H9 (cell line): ENCODE measurements at regions not wholly inside any gene's neighbourhood (a gene's known extent, or its start where the extent isn't known, plus 50 kb on each side); places are given as distances from the start of the nearest gene placed in this dataset.

Experiments used
- DNase-seq: peaks from one replicate; pipeline ENCODE4 v3.0.0-alpha.2; 2017
- H2AFZ ChIP-seq: one replicate; pipeline ENCODE4 v1.6.1; 2013; ENCODE audit warnings: mild to moderate bottlenecking, low read length, control low read depth, moderate library complexity
- H2AK5ac ChIP-seq: 2 replicates; pipeline ENCODE4 v1.6.1; 2013; ENCODE audit warnings: low read length, control low read depth, mixed read lengths; ENCODE audit not compliant: insufficient read length
- H2BK120ac ChIP-seq: one replicate; pipeline ENCODE4 v1.6.1; 2013; ENCODE audit warnings: low read depth, mild to moderate bottlenecking, low read length, control low read depth, inconsistent platforms; ENCODE audit not compliant: poor library complexity, severe bottlenecking
- H2BK12ac ChIP-seq: 2 replicates; pipeline ENCODE4 v1.6.1; 2013; ENCODE audit warnings: low read length, control low read depth, mixed read lengths, low read depth; ENCODE audit not compliant: insufficient read length
- H2BK15ac ChIP-seq: 2 replicates; pipeline ENCODE4 v1.6.1; 2013; ENCODE audit warnings: low read depth, low read length, control low read depth
- H2BK20ac ChIP-seq: one replicate; pipeline ENCODE4 v1.6.1; 2013; ENCODE audit warnings: low read depth, mild to moderate bottlenecking, low read length, control low read depth, inconsistent platforms; ENCODE audit not compliant: poor library complexity, severe bottlenecking
- H2BK5ac ChIP-seq: 2 replicates; pipeline ENCODE4 v1.6.1; 2013; ENCODE audit warnings: low read length, control low read depth, mixed read lengths; ENCODE audit not compliant: insufficient read length
- H3K14ac ChIP-seq: 2 replicates; pipeline ENCODE4 v1.6.1; 2013; ENCODE audit warnings: low read length, control low read depth; ENCODE audit not compliant: insufficient read depth
- H3K18ac ChIP-seq: 2 replicates; pipeline ENCODE4 v1.6.1; 2013; ENCODE audit warnings: low read depth, mild to moderate bottlenecking, mixed read lengths, low read length, control low read depth; ENCODE audit not compliant: insufficient read length
- H3K23ac ChIP-seq: 2 replicates; pipeline ENCODE4 v1.6.1; 2013; ENCODE audit warnings: low read length, control low read depth, mixed read lengths, low read depth; ENCODE audit not compliant: insufficient read length
- H3K23me2 ChIP-seq: 2 replicates; pipeline ENCODE4 v1.6.1; 2013; ENCODE audit warnings: low read depth, mild to moderate bottlenecking, mixed read lengths, low read length, control low read depth; ENCODE audit not compliant: insufficient read length, poor library complexity, severe bottlenecking
- H3K27ac ChIP-seq: 2 replicates; pipeline ENCODE4 v1.5.1; 2013; ENCODE audit warnings: low read length, control low read depth, mixed read lengths, low read depth; ENCODE audit not compliant: insufficient read length
- H3K27me3 ChIP-seq: 2 replicates; pipeline ENCODE4 v1.6.1; 2013; ENCODE audit warnings: low read length, control low read depth, inconsistent platforms; ENCODE audit not compliant: insufficient read depth
- H3K4ac ChIP-seq: 2 replicates; pipeline ENCODE4 v1.6.1; 2013; ENCODE audit warnings: low read depth, mild to moderate bottlenecking, control low read depth, inconsistent platforms, low read length, moderate library complexity
- H3K4me1 ChIP-seq: 2 replicates; pipeline ENCODE4 v1.6.1; 2013; ENCODE audit warnings: low read length, control low read depth, inconsistent platforms; ENCODE audit not compliant: insufficient read depth
- H3K4me2 ChIP-seq: 2 replicates; pipeline ENCODE4 v1.6.1; 2013; ENCODE audit warnings: low read length, control low read depth, mixed read lengths; ENCODE audit not compliant: insufficient read length, insufficient read depth
- H3K56ac ChIP-seq: 2 replicates; pipeline ENCODE4 v1.6.1; 2013; ENCODE audit warnings: low read depth, mild to moderate bottlenecking, mixed read lengths, low read length, control low read depth; ENCODE audit not compliant: insufficient read length
- H3K79me1 ChIP-seq: 2 replicates; pipeline ENCODE4 v1.6.1; 2013; ENCODE audit warnings: low read depth, mild to moderate bottlenecking, moderate library complexity, low read length, control low read depth, inconsistent platforms; ENCODE audit not compliant: insufficient read depth, poor library complexity, severe bottlenecking
- H3K79me2 ChIP-seq: 2 replicates; pipeline ENCODE4 v1.6.1; 2013; ENCODE audit warnings: low read length, control low read depth, inconsistent platforms; ENCODE audit not compliant: insufficient read depth
- H3K9ac ChIP-seq: 2 replicates; pipeline ENCODE4 v1.6.1; 2013; ENCODE audit warnings: low read length, control low read depth, mixed read lengths; ENCODE audit not compliant: insufficient read length; ENCODE audit errors: extremely low read depth
- H3K9me3 ChIP-seq: one replicate; pipeline ENCODE4 v1.6.1; 2013; ENCODE audit warnings: low read depth, low read length, inconsistent platforms; ENCODE audit not compliant: control insufficient read depth
- H3T11ph ChIP-seq: one replicate; pipeline ENCODE4 v1.6.1; 2013; ENCODE audit warnings: mild to moderate bottlenecking, low read length, control low read depth, inconsistent platforms
- H4K20me1 ChIP-seq: one replicate; pipeline ENCODE4 v1.6.1; 2013; ENCODE audit not compliant: control insufficient read depth, insufficient read length, insufficient read depth
- H4K5ac ChIP-seq: 2 replicates; pipeline ENCODE4 v1.6.1; 2013; ENCODE audit warnings: low read depth, mild to moderate bottlenecking, mixed read lengths, low read length, control low read depth; ENCODE audit not compliant: insufficient read length
- H4K8ac ChIP-seq: replicated peaks from 2 replicates; pipeline ENCODE4 v1.6.1; 2013; ENCODE audit warnings: low read length, control low read depth, mixed read lengths, low read depth; ENCODE audit not compliant: insufficient read length
- H4K91ac ChIP-seq: 2 replicates; pipeline ENCODE4 v1.6.1; 2013; ENCODE audit warnings: low read depth, mild to moderate bottlenecking, moderate library complexity, mixed read lengths, low read length, control low read depth; ENCODE audit not compliant: insufficient read length
- H3K27ac Mint-ChIP-seq, 3 experiments: 2 replicates in 2 of 3; 3 replicates in 1 of 3; pipeline ENCODE4 v1.8.0; 2020 to 2021; ENCODE audit warnings: mixed read lengths in 3 of 3, mild to moderate bottlenecking in 1 of 3, moderate library complexity in 1 of 3
- H3K27me3 Mint-ChIP-seq: 2 replicates; pipeline ENCODE4 v1.8.0; 2021; ENCODE audit warnings: low read depth, mild to moderate bottlenecking, moderate library complexity, mixed read lengths
- H3K36me3 Mint-ChIP-seq, 3 experiments: 2 replicates in 2 of 3; 3 replicates in 1 of 3; pipeline ENCODE4 v1.8.0; 2020 to 2021; ENCODE audit warnings: low read depth in 3 of 3, mixed read lengths in 3 of 3; ENCODE audit not compliant: insufficient read depth in 1 of 3
- H3K4me1 Mint-ChIP-seq, 2 experiments: 2 replicates each; pipeline ENCODE4 v1.8.0; 2020; ENCODE audit warnings: mixed read lengths in 2 of 2
- H3K4me3 Mint-ChIP-seq, 2 experiments: 2 replicates in 1 of 2; 3 replicates in 1 of 2; pipeline ENCODE4 v1.8.0; 2020 to 2021; ENCODE audit warnings: mild to moderate bottlenecking in 2 of 2, mixed read lengths in 2 of 2, moderate library complexity in 1 of 2
- H3K9me3 Mint-ChIP-seq, 2 experiments: 2 replicates in 1 of 2; 3 replicates in 1 of 2; pipeline ENCODE4 v1.8.0; 2020; ENCODE audit warnings: mild to moderate bottlenecking in 2 of 2, mixed read lengths in 2 of 2, moderate library complexity in 1 of 2
- WGBS: extraction: QIAGEN DNeasy Blood & Tissue Kit; methylation state at CpG from one replicate; pipeline ENCODE4 v1.1.7; 2013; ENCODE audit warnings: missing lambda C conversion rate, low lambda C conversion rate, mixed read lengths; ENCODE audit not compliant: insufficient read length; ENCODE audit errors: extremely low coverage; 5-methylcytosine and 5-hydroxymethylcytosine counted together
- TF ChIP-seq, protein P1 (sequence below): fragments of 200-600 bp; sonication (generic); conservative IDR thresholded peaks from 3 replicates; pipeline ENCODE4 v1.8.0; 2021; ENCODE audit warnings: antibody characterized with exemption, mild to moderate bottlenecking

DNA sequence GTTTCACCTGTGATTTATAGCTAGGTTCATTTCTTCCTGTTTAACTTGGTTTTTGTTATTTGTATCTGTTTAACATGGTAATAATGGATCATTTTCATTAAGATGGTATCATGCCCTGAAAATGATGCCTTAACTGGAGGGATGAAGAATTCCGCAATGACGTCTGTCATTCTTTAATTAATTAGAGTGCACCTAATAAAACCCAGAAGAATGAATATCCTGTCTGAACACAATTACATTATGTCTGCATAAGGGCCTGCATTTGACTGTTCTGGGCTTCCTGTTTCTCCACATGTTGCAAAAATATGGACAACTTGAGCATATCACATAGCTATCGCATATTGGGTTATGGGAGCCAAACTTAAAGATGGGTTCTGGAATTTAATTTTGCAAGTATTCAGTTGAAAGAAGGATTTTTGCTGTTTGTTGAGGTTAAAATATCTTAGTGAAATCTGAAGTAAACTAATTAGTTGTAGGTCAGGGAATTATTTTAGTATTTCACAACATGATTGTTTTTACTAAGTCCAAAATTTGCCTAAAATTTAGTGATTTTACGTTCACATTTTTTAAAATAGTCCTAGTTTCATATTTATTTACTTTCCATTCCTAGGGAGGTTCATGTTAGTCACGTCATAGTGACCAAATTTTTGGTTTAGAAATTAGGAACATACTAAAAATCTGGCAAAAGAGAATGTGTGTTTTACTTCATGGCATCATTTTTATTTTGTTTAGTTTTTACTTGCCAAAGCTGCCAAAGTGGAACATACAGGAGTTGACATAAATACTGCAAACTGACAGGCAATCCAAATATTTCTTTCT lies 321.0 kb upstream of the TGFBR2 start:
- H3K56ac ChIP-seq = no peak overlapping the region
- no peaks in the 10 kb centered on the region for H3K79me2 ChIP-seq
- no peak overlapping the region for H2BK5ac ChIP-seq
- H3K9me3 ChIP-seq = no peaks in the 10 kb centered on the region
- 0 out of 2 replicates have a peak, but pooled peaks cover 2% of the 10 kb centered on the region for H3K4me1 ChIP-seq
- H4K8ac ChIP-seq = no peak overlapping the region
- H2BK20ac ChIP-seq = no peak overlapping the region
- H3K27ac ChIP-seq = no peak overlapping the region
- no peak overlapping the region for H2BK15ac ChIP-seq
- no peak overlapping the region for H3K4ac ChIP-seq
- H2AK5ac ChIP-seq = no peak overlapping the region
- no peak overlapping the region for H4K91ac ChIP-seq
- no peak overlapping the region for H2AFZ ChIP-seq
- no peak overlapping the region for H3K23ac ChIP-seq
- no peaks in the 10 kb centered on the region for H4K20me1 ChIP-seq
- no peak overlapping the region for H3K9ac ChIP-seq
- Mint-ChIP-seq H3K4me1 (peaks cover 20 to 22% of the 10 kb centered on the region in 2 experiments), H3K4me3 (no peak overlapping the region), H3K36me3 (peaks cover 0 to 8% (median 5%) of the 10 kb centered on the region in 3 experiments; a peak in 5 of 7 replicates), H3K27ac (no peak overlapping the region), H3K9me3 (peaks cover 4 to 8% of the 10 kb centered on the region in 2 experiments; a peak in 3 of 5 replicates), H3K27me3 (no peaks in the 10 kb centered on the region)
- no peak overlapping the region for H3K14ac ChIP-seq
- no CpG with 5 or more reads among the region's 5 CpGs for WGBS
- H4K5ac ChIP-seq = no peak overlapping the region
- TF ChIP-seq, protein P1, sequence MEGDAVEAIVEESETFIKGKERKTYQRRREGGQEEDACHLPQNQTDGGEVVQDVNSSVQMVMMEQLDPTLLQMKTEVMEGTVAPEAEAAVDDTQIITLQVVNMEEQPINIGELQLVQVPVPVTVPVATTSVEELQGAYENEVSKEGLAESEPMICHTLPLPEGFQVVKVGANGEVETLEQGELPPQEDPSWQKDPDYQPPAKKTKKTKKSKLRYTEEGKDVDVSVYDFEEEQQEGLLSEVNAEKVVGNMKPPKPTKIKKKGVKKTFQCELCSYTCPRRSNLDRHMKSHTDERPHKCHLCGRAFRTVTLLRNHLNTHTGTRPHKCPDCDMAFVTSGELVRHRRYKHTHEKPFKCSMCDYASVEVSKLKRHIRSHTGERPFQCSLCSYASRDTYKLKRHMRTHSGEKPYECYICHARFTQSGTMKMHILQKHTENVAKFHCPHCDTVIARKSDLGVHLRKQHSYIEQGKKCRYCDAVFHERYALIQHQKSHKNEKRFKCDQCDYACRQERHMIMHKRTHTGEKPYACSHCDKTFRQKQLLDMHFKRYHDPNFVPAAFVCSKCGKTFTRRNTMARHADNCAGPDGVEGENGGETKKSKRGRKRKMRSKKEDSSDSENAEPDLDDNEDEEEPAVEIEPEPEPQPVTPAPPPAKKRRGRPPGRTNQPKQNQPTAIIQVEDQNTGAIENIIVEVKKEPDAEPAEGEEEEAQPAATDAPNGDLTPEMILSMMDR = no peak
- no peak for DNase-seq
- H3K23me2 ChIP-seq = no peaks in the 10 kb centered on the region
- H3K4me2 ChIP-seq = no peak overlapping the region
- H3K27me3 ChIP-seq = no peaks in the 10 kb centered on the region
- no peaks in the 10 kb centered on the region for H3K79me1 ChIP-seq
- no peak overlapping the region for H3T11ph ChIP-seq
- no peak overlapping the region for H2BK120ac ChIP-seq
- H3K18ac ChIP-seq = no peak overlapping the region
- H2BK12ac ChIP-seq = no peak overlapping the region
